ENCODE measurements at regions not wholly inside any gene's neighbourhood (a gene's known extent, or its start where the extent isn't known, plus 50 kb on each side); places are given as distances from the start of the nearest gene placed in this dataset.

GRCh38 chr6:21984561-21984960 is 312.3 kb downstream of the PRL start:
- H3K27ac Mint-ChIP-seq, result no peak overlapping the region
- H3K27me3 Mint-ChIP-seq, result no peaks in the 10 kb centered on the region
- H3K4me3 Mint-ChIP-seq, result no peak overlapping the region
- H3K36me3 Mint-ChIP-seq (ENCODE audit: low read depth), result no peaks in the 10 kb centered on the region
- DNase-seq, result no peak
- peaks cover 3% of the 10 kb centered on the region for H3K9me3 Mint-ChIP-seq
- H3K4me1 Mint-ChIP-seq, result peaks cover 23% of the 10 kb centered on the region
- CTCF ChIA-PET, result no interaction called here
- POLR2A ChIA-PET, result no interaction called here

DNA sequence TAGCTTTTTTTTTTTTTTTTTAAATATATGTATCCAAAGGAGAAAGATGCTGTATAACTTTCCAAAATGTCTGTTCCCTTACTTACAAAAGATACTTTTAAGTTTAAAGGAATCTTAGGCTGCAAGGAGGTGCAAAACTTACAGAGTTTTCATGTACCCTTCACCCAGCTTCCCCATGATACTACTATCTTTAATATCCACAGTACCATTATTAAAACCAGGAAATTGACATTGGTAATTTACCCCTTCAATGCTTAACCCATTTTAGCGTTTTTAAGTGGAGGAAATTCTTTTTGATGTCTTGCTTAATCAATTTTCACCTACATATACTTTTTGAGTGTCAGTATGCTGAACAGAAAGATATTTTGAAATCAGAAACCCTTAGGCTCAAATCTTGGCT is 310.9 kb downstream of the PRL start:
- no peak overlapping the region for H3K4me3 Mint-ChIP-seq
- H3K27me3 Mint-ChIP-seq, result no peaks in the 10 kb centered on the region
- DNase-seq, result no peak
- H3K9me3 Mint-ChIP-seq, result peaks cover 3% of the 10 kb centered on the region
- ChIA-PET POLR2A (no interaction called here), CTCF (no interaction called here)
- peaks cover 17% of the 10 kb centered on the region for H3K4me1 Mint-ChIP-seq
- no peaks in the 10 kb centered on the region for H3K36me3 Mint-ChIP-seq (ENCODE audit: low read depth)
- no peak overlapping the region for H3K27ac Mint-ChIP-seq

DNA sequence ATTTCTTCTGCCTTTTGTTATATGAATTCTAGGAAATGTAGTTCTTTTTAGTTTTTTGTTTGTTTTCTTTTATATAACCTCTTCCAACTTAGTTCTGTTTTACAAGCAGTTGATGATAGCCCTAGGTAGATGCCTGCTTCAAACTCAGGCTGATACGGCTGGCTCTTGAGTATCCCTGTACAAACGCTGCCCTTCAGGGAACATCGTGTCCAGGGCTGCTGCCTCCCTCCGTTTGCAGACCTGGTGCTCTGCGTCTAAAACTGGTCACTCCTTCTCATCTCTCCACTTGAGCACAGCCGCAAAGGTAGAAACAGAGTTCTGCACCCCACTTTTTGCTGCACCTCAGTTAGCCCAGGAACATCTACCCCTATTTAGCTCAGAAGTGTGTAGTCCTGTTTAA is 310.1 kb downstream of the PRL start:
- CTCF ChIA-PET, result no interaction called here

GRCh38 chr6:21987501-21987957 is 309.3 kb downstream of the PRL start:
- Mint-ChIP-seq H3K9me3 (peaks cover 3% of the 10 kb centered on the region), H3K27ac (no peak overlapping the region), H3K4me1 (peaks cover 19% of the 10 kb centered on the region), H3K4me3 (no peak overlapping the region), H3K27me3 (no peaks in the 10 kb centered on the region), H3K36me3 (ENCODE audit: low read depth) (no peaks in the 10 kb centered on the region)
- ChIA-PET CTCF (no interaction called here), POLR2A (no interaction called here)
- peak; percentile 31 for DNase-seq

More for the DNA sequence above, 310.1 kb downstream of the PRL start:
- peaks cover 3% of the 10 kb centered on the region for H3K9me3 Mint-ChIP-seq
- H3K36me3 Mint-ChIP-seq (ENCODE audit: low read depth), result no peaks in the 10 kb centered on the region
- no peak for DNase-seq
- POLR2A ChIA-PET, result interaction anchor here (0.6 kb wide), 1 partner anchor 20 kb away, joined by 6 read pairs; no protein-coding TSS in a partner anchor
- no peak overlapping the region for H3K27ac Mint-ChIP-seq
- no peak overlapping the region for H3K4me3 Mint-ChIP-seq
- H3K27me3 Mint-ChIP-seq, result no peaks in the 10 kb centered on the region
- peaks cover 13% of the 10 kb centered on the region for H3K4me1 Mint-ChIP-seq

GRCh38 chr6:21990577-21990976 is 306.3 kb downstream of the PRL start:
- DNase-seq, result no peak
- Mint-ChIP-seq H3K9me3 (no peaks in the 10 kb centered on the region), H3K36me3 (ENCODE audit: low read depth) (no peaks in the 10 kb centered on the region), H3K4me1 (peaks cover 22% of the 10 kb centered on the region), H3K27ac (no peak overlapping the region), H3K4me3 (no peak overlapping the region), H3K27me3 (no peaks in the 10 kb centered on the region)
- CTCF ChIA-PET, result no interaction called here
- POLR2A ChIA-PET, result no interaction called here

DNA sequence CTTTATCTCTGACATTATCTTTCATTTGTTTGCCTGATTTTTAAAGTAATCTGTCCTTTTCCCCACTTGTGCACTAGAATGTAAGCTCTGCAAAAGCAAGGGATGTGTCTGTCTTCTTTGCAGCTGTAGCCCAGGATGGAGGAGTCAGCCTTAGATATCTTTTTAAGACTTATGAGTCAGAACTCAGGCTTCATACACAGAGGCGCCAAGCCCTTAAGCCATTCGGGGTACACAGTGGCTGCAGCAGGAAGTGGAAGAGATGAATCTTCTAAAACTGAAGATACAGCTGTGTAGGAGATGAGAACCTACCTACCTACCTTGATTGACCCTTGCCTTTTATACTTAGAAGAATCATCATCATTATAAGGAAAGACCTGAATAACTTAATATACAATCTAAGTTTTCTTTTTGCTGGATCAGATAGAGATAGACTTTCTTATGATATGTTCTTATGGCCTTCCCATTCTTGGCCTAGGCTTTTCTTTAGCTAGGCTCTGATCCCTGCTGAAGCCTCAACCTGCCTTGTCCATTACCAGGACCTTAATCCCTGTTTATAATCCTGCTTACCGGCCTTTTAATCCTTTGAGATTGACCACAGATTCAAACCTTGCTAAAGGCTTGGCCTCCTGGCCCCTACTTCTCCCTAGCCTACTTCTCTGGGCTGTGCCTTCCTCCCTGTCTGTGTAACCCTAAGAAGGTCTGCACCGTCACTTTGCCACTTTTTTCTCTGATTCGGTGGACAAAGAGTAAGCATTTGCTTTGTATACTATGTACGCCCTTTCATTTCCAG is 304.5 kb downstream of the PRL start:
- no peaks in the 10 kb centered on the region for H3K36me3 Mint-ChIP-seq (ENCODE audit: low read depth)
- no peak overlapping the region for H3K4me3 Mint-ChIP-seq
- peaks cover 13% of the 10 kb centered on the region for H3K4me1 Mint-ChIP-seq
- H3K27me3 Mint-ChIP-seq, result no peaks in the 10 kb centered on the region
- CTCF ChIA-PET, result no interaction called here
- DNase-seq, result peak; percentile 12
- H3K27ac Mint-ChIP-seq, result no peak overlapping the region
- no peaks in the 10 kb centered on the region for H3K9me3 Mint-ChIP-seq
- POLR2A ChIA-PET, result no interaction called here

DNA sequence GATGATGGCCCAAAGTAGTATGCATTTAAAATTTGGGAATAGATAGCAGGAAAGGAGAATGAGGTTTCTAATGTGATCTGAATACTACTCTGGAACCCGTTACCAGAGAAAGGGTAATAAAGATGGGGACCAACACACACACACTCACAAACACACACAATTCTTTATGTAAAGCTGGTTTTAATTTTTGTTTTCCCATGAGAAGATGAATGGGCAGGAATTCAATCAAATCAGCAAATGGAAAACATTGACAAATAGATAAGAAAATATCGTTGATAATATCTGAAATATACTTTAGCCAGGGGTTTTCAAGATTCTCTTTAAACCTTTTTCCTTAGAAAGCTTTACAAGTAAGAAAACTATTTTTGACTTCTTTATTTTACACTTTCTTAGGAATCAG is 303.0 kb downstream of the PRL start:
- no peaks in the 10 kb centered on the region for H3K36me3 Mint-ChIP-seq (ENCODE audit: low read depth)
- no peaks in the 10 kb centered on the region for H3K27me3 Mint-ChIP-seq
- H3K27ac Mint-ChIP-seq, result no peak overlapping the region
- ChIA-PET CTCF (no interaction called here), POLR2A (no interaction called here)
- no peaks in the 10 kb centered on the region for H3K9me3 Mint-ChIP-seq
- H3K4me3 Mint-ChIP-seq, result no peak overlapping the region
- DNase-seq, result no peak
- H3K4me1 Mint-ChIP-seq, result peaks cover 10% of the 10 kb centered on the region

DNA sequence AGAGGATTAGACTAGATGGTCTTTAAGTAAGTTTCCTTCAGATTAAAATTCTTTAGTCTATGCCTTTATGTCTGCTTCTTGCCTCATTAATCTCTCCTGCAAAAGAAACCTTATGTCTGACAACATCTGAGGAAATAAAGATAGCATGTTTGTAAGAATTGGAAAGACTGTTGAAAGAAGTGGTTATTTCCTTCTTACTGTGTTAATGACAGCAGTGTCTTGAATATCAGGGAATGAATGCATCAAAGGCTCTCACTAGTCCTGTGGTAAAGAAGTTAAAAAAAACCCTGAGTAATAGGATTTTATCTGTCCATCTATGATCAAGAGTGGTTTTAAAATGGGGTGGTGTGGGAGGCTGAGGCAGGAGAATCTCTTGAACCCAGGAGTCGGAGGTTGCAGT is 302.0 kb downstream of the PRL start:
- H3K27me3 Mint-ChIP-seq, result no peaks in the 10 kb centered on the region
- no peak for DNase-seq
- peaks cover 10% of the 10 kb centered on the region for H3K4me1 Mint-ChIP-seq
- no peaks in the 10 kb centered on the region for H3K9me3 Mint-ChIP-seq
- no peaks in the 10 kb centered on the region for H3K36me3 Mint-ChIP-seq (ENCODE audit: low read depth)
- H3K4me3 Mint-ChIP-seq, result no peak overlapping the region
- no peak overlapping the region for H3K27ac Mint-ChIP-seq
- ChIA-PET POLR2A (no interaction called here), CTCF (no interaction called here)

GRCh38 chr6:21995318-21995717 is 301.5 kb downstream of the PRL start:
- H3K4me3 Mint-ChIP-seq, result no peak overlapping the region
- H3K27ac Mint-ChIP-seq, result no peak overlapping the region
- no peak for DNase-seq
- no peaks in the 10 kb centered on the region for H3K27me3 Mint-ChIP-seq
- H3K4me1 Mint-ChIP-seq, result peaks cover 10% of the 10 kb centered on the region
- CTCF ChIA-PET, result no interaction called here
- no peaks in the 10 kb centered on the region for H3K9me3 Mint-ChIP-seq
- POLR2A ChIA-PET, result no interaction called here
- no peaks in the 10 kb centered on the region for H3K36me3 Mint-ChIP-seq (ENCODE audit: low read depth)

DNA sequence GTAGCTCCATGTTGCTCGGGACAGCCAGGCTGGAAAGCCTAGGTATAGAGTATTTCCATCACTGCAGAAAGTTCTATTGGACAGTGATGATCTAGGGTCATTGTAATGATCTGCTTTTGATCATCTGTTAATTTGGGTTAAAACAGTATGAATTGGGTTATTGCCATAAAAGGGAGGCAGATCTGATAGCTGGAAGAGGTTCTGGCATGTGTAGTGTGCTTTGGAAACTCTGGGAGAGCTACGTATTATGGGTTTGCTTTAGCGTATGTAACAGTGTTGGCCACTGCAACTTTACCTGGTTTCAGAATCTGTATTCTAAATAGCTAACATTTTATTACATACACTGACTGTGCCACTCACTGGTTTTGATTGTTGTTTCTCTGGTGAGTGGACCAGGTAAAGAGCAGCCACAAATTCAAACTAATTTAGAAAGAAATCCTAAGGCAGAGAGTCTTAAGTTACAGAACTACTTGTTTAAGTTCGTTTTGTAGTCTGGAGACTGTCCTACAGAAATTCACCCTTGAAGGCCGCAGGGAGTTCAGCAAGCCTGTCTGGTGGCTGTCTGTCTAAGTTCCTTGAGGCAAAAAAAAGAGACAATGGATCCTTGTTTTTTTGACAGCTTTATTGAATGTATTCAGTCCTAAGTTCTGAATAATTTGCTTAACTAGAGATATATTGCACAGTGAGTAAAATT is 300.3 kb downstream of the PRL start:
- Mint-ChIP-seq H3K27ac (no peak overlapping the region), H3K27me3 (no peaks in the 10 kb centered on the region), H3K9me3 (no peaks in the 10 kb centered on the region), H3K4me3 (no peak overlapping the region), H3K4me1 (peaks cover 10% of the 10 kb centered on the region), H3K36me3 (ENCODE audit: low read depth) (no peaks in the 10 kb centered on the region)
- no peak for DNase-seq
- POLR2A ChIA-PET, result no interaction called here
- CTCF ChIA-PET, result no interaction called here

- Mint-ChIP-seq H3K36me3 (ENCODE audit: low read depth) (no peaks in the 10 kb centered on the region), H3K27me3 (no peaks in the 10 kb centered on the region), H3K9me3 (no peaks in the 10 kb centered on the region), H3K27ac (no peak overlapping the region), H3K4me3 (no peak overlapping the region), H3K4me1 (peaks cover 4% of the 10 kb centered on the region)
- POLR2A ChIA-PET, result no interaction called here
- DNase-seq, result no peak
- CTCF ChIA-PET, result no interaction called here
Measured at GRCh38 chr6:21997119-21998037, 299.5 kb downstream of the PRL start.

DNA sequence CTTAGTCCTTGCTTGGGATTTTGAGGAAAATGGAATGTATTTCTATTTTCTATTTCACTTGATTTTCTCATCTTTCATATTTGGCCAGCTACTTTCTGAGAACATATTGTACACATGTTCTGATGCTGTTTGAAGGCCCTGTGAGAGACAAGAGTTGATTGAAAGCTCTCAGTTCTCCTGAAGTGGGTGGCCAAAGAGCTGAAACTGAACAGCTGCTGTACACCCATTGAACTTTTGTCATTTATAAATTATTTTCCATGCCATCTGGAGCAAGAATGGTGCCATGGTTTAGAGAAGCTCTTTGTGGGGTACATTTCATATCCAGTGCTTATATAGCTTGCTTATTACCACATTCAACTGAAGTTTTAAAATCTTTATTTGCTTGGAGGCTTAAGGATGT is 298.3 kb downstream of the PRL start:
- DNase-seq, result no peak
- H3K4me1 Mint-ChIP-seq, result no peaks in the 10 kb centered on the region
- no peak overlapping the region for H3K27ac Mint-ChIP-seq
- H3K4me3 Mint-ChIP-seq, result no peak overlapping the region
- no peaks in the 10 kb centered on the region for H3K27me3 Mint-ChIP-seq
- no peaks in the 10 kb centered on the region for H3K9me3 Mint-ChIP-seq
- POLR2A ChIA-PET, result no interaction called here
- no peaks in the 10 kb centered on the region for H3K36me3 Mint-ChIP-seq (ENCODE audit: low read depth)
- CTCF ChIA-PET, result no interaction called here

GRCh38 chr6:21999012-21999528 is 297.8 kb downstream of the PRL start:
- POLR2A ChIA-PET, result no interaction called here
- Mint-ChIP-seq H3K4me1 (no peaks in the 10 kb centered on the region), H3K36me3 (ENCODE audit: low read depth) (no peaks in the 10 kb centered on the region), H3K27ac (no peak overlapping the region), H3K27me3 (no peaks in the 10 kb centered on the region), H3K4me3 (no peak overlapping the region), H3K9me3 (no peaks in the 10 kb centered on the region)
- no peak for DNase-seq
- CTCF ChIA-PET, result interaction anchor here (0.9 kb wide), 1 partner anchor 37 kb away, joined by 3 read pairs; no protein-coding TSS in a partner anchor
